ENCODE measurements at regions not wholly inside any gene's neighbourhood (a gene's known extent, or its start where the extent isn't known, plus 50 kb on each side); places are given as distances from the start of the nearest gene placed in this dataset.
"Not testable (repeated sequence)": the region's sequence is repeated elsewhere in the genome, so short reads cannot be mapped to it uniquely, and the experiment has no call there.

GRCh38 chr21:27796106-27796505 lies 829.2 kb upstream of the ADAMTS5 start:
- no peak for DNase-seq

GRCh38 chr21:27795418-27795817 lies 828.5 kb upstream of the ADAMTS5 start:
- no peak for DNase-seq

- DNase-seq: no peak
Measured at GRCh38 chr21:27793901-27794300, 827.0 kb upstream of the ADAMTS5 start.

GRCh38 chr21:27787046-27787445 lies 820.2 kb upstream of the ADAMTS5 start:
- DNase-seq: no peak

GRCh38 chr21:27779606-27780005 lies 812.7 kb upstream of the ADAMTS5 start:
- no peak for DNase-seq

- DNase-seq: no peak
Measured at GRCh38 chr21:27776925-27777553, 810.2 kb upstream of the ADAMTS5 start.

GRCh38 chr21:27772816-27773215 lies 805.9 kb upstream of the ADAMTS5 start:
- no peak for DNase-seq

- no peak for DNase-seq
Measured at GRCh38 chr21:27771938-27772483, 805.1 kb upstream of the ADAMTS5 start.

- DNase-seq: no peak
Measured at GRCh38 chr21:27769763-27770162, 802.9 kb upstream of the ADAMTS5 start.

- DNase-seq: not testable (repeated sequence)
Measured at GRCh38 chr21:27768046-27768637, 801.3 kb upstream of the ADAMTS5 start.

- no peak for DNase-seq
Measured at GRCh38 chr21:27764056-27764455, 797.2 kb upstream of the ADAMTS5 start.

GRCh38 chr21:27761623-27762022 lies 794.7 kb upstream of the ADAMTS5 start:
- DNase-seq: no peak

GRCh38 chr21:27759820-27760219 lies 792.9 kb upstream of the ADAMTS5 start:
- no peak for DNase-seq

- no peak for DNase-seq
Measured at GRCh38 chr21:27759091-27759659, 792.3 kb upstream of the ADAMTS5 start.

GRCh38 chr21:27756191-27756590 lies 789.3 kb upstream of the ADAMTS5 start:
- DNase-seq: no peak

- no peak for DNase-seq
Measured at GRCh38 chr21:27743971-27744564, 777.2 kb upstream of the ADAMTS5 start.

- DNase-seq: no peak
Measured at GRCh38 chr21:27741736-27742135, 774.8 kb upstream of the ADAMTS5 start.

GRCh38 chr21:27740084-27740483 lies 773.2 kb upstream of the ADAMTS5 start:
- DNase-seq: no peak

- no peak for DNase-seq
Measured at GRCh38 chr21:27739187-27739586, 772.3 kb upstream of the ADAMTS5 start.

GRCh38 chr21:27735699-27736098 lies 768.8 kb upstream of the ADAMTS5 start:
- no peak for DNase-seq

- no peak for DNase-seq
Measured at GRCh38 chr21:27734146-27734545, 767.3 kb upstream of the ADAMTS5 start.

- DNase-seq: no peak
Measured at GRCh38 chr21:27725916-27726315, 759.0 kb upstream of the ADAMTS5 start.

GRCh38 chr21:27722095-27722494 lies 755.2 kb upstream of the ADAMTS5 start:
- no peak for DNase-seq

GRCh38 chr21:27721675-27722074 lies 754.8 kb upstream of the ADAMTS5 start:
- DNase-seq: no peak

All from right forelimb (tissue), 1 donor.